Inflammatory macrophage (primary cell): ENCODE measurements at regions not wholly inside any gene's neighbourhood (a gene's known extent, or its start where the extent isn't known, plus 50 kb on each side); places are given as distances from the start of the nearest gene placed in this dataset.
"Not testable (repeated sequence)": the region's sequence is repeated elsewhere in the genome, so short reads cannot be mapped to it uniquely, and the experiment has no call there.

ENCODE experiments used
- DNase-seq, 2 donors: peaks; one replicate each; pipeline ENCODE4 v3.0.0-alpha.2; 2020 to 2022

DNA sequence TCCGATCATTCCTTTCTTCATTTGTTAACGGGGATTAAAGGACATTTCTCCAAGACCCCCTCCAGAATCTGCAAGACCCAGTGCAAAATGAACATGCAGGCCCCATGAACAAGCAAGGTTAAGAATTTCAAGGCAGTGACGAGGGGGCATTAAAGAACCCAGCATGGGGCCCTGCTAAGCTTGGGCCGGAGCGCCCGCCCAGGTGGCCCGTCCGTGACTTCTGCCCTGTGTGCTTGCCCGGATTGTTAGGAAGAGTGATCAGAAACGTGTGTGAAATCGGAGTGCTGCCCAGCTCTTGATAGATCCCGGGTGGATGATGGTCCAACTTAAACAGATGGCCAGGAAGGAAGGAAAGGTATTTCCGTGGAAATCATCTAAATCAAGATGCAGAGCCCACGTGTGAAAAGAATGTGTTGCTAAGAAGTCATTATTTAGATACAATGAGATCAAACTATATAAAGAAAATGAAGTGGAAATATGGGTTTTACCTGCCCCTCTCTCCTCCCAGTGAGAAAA, 213.6 kb downstream of the KLF6 start:
- DNase-seq = no peak

DNA sequence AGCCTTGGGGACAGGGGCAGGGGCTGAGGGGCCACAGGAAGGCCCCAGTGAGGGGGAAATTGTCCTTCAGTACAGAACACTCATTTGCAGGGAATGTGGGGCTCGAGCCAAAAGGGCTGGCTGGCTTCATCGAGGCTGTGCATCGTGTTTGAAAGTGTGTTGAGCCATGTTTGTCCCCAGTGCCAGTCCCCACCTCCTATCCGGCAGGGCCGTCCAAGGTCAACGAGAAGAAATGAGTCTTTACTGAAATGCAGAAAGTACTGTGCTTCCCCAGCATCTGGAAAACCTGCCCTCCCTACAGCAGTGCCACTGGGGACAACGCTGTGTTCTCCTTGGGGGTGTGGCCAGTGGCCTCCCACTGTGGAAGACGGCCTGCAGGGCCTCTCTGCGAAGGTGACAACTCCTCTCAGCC, 214.1 kb downstream of the KLF6 start:
- no peak for DNase-seq

DNA sequence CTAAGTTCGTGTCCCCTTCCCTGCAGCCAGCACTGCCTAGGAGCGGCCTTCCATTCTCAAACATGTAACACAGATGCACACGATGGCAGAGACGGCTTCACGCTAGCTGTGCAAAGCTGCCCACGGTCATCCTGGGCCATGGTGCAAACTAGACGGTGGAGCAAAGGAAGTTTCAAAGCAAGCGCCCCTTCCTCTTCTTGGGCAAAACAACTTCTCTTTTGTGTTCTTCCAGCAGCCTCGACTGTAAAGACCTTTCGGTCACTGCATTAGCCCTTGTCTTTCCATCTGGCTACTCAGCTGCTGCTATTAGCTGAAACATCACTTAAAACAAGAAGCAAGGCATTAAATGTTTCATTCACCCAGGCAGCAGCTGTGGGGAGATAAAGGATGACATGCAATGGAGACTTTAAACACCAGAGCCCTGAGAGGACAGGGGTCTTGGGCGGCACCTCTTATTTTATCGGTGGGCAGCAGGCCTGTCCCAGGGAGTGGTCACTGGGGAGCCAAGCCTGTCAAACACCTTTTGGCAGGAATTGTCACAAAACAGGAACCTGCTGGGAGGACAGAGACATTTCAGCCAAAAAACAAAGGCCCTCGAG, 214.8 kb downstream of the KLF6 start:
- DNase-seq = peak; percentile 28 to 39

DNA sequence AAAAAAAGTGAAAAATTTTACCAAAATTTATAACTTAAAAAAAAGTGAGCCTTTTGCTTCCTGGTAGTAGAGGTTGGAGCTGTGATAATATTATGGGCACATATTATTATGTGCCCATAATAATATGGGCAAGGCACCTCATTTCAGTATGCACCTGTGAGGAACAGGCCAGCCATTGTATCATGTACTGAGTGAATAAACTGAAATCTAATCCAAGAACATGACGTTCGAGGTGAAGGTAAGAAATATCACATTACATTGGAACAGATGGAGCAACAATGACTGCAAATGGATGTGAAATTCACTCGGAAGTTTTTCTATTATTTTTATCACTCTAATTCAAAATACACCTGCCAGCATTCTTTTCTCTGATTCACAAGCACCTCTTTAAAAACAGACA, 216.0 kb downstream of the KLF6 start:
- no peak for DNase-seq

DNA sequence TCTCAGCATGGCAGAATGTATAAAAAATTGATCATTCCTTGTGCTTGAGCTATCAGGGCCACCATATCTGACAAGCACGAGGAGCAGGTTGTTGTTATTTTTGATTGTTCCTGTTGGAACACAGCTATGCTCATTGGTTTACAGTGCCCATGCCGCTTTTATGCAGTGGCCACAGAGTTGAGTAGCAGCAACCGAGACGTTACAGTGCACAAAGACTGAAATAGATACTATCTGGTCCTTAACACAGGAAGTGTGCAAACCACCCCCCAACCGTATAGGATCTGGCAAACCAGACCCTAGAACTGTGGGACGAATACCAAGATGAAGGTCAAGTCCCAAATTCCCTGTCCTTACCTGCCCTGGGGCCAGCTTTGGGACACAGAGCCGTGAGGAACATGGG, 216.6 kb downstream of the KLF6 start:
- DNase-seq = no peak

DNA sequence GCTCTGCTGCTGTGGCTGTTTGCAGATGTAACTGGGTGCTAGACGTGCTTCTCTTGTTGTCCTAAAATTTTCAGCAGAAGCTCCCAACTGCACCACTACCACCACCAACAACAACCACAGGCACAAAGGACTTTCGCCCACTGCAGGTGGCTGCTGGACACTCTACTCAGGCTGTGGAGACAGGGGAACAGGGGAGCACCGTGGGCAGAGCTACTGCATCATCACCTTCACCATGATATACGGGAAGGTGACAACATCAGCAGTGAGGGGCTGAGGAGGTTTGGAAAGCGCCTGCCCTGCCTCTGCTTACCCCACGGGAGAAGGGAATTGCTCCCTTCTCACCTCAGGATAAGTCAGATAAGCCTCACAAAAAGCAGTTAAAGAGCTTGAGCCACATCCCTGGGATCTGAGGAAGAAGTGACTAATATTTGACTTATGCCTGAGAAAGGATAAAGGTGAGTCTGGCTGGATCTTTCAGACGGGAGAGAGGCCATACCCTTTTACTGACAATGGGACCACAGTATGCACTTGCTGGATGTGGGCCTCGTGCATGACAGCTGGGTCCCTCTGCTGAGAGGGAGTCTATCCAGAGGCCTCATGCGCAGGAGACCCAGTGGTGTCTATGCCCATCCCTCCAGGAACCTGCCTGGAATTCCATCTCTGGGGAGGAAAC, 217.6 kb downstream of the KLF6 start:
- no peak for DNase-seq

DNA sequence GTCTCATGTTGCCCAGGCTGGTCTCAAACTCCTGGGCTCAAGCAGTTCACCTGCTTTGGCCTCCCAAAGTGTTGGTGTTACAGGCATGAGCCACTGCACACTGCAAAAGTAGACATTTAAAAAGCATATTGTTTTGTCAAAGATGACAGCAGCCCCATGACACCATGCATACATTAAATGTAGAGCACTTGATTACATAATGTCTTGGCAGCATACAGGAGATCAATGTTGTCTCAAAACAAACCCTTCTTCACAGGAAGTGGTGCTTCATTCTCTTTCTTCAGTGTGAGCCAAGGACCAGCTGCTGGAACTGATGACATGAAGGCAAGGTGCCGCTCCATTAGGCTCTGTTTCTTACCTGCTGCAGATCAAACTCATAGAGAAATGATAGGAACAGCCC, 218.4 kb downstream of the KLF6 start:
- no peak for DNase-seq

DNA sequence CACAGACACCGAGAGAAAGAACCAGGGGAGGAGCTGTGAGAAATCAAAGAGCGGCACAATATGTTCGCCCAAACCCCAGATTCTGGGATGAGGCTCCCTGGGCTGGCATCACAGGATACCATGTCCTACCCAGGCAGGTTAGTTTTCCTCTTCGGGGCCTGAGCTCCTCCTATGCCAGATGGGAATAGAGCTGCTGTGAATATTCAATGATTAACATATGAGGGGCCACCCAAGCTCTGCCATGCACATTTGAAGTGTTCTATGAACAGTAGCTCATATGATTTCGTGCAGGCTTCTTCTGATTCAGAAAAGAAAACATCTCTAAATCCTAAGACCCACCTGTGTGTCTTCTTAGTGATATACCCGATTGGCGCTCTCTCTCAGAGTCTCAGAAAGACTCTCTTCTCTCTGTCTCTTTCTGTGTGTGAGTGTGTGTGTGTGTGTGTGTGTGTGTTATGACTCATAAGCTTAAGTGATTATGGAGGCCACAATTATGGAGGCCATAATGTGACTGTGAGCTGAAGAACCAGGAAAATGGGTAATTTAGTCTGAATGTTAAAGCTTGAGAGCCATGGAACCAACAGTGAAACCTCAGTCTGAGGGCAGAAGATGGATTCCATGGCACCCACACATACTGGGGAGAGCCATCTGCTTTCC, 220.5 kb downstream of the KLF6 start:
- DNase-seq = no peak

DNA sequence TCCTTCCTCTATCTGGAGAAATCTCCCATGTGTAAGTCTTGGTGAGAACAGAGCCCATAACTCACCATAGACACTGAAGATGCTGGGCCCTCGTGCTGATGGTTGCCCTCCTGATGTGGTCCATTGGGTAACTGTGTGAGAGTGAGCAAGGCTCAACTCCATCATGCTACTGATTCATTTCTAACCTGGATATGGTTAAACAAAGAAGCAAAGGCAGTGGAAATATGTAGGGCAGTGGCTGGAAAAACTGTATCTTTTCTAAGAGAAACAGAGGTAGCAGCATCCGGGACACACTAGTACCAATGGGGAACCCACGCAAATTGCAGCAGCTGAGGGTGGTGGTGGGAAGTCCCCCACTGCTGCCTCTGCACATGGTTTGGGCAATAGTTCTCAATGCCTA, 221.7 kb downstream of the KLF6 start:
- no peak for DNase-seq

DNA sequence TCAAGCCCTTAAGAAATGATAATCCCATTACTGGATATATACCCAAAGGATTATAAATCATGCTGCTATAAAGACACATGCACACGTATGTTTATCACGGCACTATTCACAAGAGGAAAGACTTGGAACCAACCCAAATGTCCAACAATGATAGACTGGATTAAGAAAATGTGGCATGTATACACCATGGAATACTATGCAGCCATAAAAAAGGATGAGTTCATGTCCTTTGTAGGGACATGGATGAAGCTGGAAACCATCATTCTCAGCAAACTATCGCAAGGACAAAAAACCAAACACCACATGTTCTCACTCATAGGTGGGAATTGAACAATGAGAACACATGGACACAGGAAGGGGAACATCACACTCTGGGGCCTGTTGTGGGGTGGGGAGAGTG, 224.4 kb downstream of the KLF6 start:
- DNase-seq = not testable (repeated sequence)

DNA sequence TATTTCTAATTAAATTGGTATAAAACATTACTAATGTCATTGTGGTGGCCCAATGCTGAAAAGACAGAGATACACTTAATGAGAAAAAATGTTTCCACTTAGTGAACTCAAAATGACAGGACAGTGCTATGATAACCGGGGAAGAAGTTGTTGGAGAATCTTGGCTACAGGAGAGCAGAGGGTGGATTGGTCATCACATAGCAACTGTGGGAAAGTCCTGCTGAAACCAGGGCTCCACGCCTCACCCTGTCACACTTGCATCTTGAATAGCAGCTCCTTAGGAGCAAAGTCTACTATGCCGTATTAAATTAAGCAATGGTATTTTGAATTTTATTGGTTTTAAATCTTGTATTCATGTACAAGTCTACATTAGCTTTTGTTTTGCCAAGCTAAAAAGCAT, 225.5 kb downstream of the KLF6 start:
- DNase-seq = no peak

DNA sequence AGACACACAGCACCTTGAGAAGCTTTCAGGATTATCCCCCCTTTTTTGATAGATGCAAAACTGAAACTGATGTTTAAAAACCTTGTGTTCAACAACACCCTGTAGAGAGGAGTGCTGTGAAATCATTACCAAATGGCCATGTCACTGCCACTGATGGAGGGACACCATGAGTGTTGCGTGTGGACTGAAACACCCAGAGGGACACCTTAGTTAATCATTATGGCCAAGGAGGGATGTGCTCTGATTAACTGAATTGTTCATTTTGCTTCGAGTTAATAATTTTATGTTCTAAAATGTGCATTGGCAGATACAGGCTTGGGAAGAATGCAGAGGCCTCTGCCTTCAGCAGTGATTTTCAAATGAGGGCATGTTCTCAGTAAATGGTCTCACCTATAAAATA, 226.0 kb downstream of the KLF6 start:
- DNase-seq = no peak

DNA sequence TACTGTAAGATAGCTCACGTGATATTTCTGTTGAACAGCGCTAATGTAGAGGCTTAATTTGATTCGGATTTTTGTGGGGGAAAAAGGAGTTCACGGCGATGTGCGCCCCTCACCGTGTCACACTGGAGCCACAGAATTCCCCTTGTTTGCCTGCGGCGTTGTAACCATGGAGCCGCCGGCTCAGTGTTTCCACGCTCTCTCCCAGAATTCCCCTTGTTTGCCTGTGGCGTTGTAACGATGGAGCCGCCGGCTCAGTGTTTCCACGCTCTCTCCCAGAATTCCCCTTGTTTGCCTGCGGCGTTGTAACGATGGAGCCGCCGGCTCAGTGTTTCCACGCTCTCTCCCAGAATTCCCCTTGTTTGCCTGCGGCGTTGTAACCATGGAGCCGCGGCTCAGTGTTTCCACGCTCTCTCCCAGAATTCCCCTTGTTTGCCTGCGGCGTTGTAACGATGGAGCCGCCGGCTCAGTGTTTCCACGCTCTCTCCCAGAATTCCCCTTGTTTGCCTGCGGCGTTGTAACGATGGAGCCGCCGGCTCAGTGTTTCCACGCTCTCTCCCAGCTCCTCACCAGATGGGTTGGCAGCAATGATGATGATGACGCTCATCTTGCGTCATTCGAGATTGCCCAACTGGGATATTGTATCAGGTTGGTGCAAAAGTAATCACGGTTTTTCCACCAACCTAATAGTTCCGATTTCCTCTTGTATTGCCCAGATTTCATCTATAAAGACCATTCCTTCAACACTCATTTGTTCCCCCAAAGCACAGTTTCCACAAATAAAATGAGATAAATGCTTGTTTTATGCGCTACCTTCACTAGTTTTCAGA, 228.6 kb downstream of the KLF6 start:
- DNase-seq = not testable (repeated sequence)

DNA sequence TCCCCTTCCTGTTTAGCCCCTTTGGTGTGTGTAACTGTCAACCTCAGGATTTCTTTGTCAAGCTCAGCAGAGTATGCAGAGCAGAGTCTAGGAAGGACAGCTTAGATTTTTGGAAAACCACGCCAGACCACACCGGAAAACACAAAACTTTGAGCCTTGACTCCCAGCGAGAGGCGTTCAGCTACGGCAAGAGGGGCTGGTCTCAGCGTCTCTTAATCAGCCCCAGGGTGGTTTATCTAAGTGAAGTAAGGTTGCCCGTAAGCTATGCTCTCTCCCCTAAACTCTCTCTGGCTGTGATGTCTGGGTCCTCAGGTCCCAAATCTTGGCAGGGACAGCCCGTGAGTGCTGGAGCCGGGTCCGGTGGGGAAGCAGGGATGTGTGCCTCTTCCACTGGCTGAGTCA, 230.9 kb downstream of the KLF6 start:
- no peak for DNase-seq

DNA sequence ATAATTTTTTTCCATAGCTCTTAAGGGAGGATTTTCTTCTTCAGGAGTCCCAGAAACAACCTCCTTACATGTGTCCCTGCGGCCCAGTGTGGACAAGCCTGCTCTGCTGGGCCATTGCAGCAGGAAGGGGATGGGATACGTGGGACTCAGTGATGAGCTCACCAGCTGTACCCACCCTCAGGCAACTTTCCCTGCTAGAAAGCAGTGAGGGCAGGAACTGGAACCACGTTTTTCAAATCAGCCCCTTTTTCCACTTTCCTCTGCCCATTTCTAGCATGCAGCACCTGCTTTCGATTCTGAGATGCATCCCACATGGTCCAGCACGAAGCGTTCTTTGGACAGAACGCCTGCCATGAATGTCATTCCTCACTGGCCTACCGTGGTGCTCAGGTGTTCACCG, 232.7 kb downstream of the KLF6 start:
- DNase-seq = no peak

DNA sequence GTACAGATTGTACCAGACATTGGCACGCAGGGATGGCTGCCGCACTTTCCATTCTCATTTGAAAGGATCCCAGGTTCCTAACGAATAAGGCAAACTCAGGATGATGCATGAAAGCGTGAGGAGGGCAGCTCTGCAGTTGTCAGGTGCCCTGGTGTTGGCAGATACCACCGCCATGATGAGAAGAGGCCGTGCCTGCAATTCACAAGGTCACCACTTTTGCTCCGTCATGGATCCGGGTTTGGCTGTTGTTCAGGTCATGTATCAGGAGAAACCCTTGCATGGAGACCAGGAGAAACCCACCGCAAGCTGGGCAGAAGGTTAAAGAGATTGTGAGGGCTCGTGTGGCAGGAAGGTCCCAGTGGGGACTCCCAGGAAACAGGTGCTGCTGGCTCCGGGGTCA, 233.2 kb downstream of the KLF6 start:
- no peak for DNase-seq

DNA sequence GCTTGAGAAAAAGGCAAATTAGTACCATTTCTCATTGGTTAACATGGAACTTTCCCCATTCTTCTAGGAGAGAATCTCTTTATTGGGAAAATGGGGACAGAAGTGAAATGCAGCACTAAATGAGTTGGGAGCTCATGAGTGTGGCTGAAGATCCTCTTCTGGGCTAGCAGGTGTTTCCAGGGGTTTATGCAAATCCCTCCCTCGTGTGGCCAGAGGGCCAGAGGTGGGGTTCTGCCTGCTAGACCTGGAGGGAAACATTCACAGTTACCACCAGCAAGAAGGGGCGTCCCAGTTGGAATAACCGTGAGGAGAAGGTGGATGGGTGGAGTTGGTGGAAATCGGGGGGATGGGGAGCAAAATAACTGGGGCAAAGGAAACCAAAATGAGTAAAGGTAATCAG, 235.9 kb downstream of the KLF6 start:
- DNase-seq = no peak

DNA sequence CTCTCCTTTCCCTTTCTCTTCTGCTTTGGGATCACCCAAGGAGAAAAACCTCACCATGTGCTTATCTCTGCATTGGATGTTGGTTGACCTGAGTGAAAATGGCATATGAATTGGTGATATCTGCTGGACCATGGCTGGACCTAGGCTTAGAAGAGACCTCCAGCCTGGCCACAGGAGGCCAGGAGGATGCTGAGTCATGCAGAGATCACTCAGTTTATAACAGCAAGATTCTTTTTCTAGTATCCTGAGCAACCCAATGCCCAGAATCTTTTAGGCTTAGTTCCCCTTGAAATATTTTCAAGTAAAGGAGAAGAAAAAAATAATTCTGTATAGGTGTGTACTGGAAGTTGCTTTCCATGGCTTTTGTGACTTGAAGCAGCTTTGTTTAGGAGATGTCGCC, 236.3 kb downstream of the KLF6 start:
- DNase-seq = no peak

DNA sequence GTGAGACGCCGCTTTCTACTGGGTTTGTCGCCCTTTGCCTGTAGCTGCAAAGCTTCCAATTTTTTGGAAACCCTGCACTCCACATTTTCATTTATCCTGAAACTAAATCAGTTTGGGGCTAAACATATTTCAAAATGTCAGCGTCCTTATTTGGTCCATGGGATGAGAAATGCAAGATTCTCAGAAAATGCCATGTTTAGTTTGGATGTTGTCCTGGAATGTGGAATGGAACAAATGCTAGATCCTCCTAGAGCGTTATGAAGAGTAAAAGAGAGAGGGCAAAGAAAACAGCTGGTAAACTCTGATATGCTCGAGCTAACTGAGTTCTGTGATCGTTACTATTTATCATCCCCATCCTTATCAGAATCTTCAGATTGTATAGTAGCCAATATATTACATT, 236.9 kb downstream of the KLF6 start:
- DNase-seq = no peak

DNA sequence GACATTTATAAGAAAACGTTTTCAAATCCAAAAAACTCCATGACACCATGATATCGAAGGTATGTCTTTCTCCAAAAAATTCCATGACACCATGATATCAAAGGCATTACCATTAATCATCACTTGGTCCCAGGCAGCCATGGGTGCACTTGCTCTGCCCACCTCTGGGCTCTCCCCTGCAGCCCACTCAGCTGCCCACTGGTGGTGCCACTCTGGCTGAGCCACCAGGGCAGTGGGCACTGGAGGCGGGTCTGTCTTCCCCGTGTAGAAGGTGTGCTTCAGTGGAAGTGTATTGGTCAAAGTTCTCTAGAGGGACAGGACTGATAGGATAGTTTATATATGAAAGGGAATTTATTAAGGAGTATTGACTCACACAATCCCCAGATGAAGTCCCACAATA, 240.4 kb downstream of the KLF6 start:
- no peak for DNase-seq

DNA sequence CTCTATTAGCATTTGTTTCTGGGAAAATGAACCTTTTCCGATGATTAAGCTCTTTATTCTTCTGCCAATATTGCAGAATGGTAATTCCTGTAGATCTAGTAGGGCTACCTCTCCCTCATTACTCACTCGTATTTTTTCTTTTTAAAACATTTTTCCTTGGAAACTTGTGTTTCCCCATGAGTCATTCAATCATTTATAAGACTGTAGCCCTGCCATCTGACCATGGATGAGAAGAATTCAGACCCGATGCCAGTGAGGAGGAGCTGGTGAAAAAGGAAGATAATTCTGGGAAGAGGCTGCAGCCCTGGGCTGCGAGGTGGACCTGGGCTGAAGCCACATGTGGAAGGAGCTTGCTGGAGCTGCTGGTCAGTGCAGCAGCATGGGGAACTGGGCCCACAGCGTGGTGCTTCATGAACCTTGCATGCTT, 242.8 kb downstream of the KLF6 start:
- no peak for DNase-seq

DNA sequence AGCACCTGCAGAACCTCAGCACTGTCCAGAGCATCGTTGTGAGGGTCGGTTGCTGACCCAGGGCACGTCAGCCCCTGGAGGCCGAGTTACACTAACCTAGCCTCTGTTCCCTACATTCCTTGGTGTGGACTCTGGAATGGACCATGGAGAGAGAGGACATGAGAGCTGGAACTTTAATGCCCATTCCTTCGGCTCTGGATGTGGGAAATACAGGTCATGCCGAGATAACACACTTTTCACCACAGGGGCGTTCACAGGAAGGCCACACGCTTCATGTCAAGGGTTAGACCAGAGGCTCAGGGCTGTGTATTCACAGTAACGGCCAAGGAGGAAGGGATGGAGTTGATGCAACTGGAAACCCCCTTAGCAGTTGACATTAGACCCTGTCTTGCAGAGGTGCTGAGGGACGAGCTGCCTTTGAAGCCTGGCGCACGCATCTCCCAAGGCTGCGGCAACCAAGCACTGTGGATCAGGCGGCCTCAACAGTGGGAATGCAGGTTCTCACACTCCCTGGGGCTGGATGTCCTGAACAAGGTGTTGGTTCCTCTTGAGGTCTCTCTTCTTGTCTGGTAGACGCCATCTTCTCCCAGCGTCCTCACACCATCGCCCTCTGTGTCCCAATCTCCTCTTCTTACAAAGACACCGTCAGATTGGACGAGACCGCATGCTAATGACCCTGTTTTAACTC, 245.2 kb downstream of the KLF6 start:
- no peak for DNase-seq
